Posterior cingulate gyrus (tissue), 11 donors: ENCODE measurements at regions not wholly inside any gene's neighbourhood (a gene's known extent, or its start where the extent isn't known, plus 50 kb on each side); places are given as distances from the start of the nearest gene placed in this dataset.
A peak's percentile ranks its signal among the peaks of the same experiment; 100 is the strongest.

Source experiments
- DNase-seq, 10 donors: peaks; one replicate each; pipeline versions ENCODE4 v3.0.0 to v3.0.0-alpha.2; 2020 to 2021; ENCODE audit warnings: mixed read lengths in 3 of 10
- intact Hi-C: fragments of 100-400 bp; cut with DNase I; formaldehyde crosslinking; loops from one replicate; pipeline ENCODE4 v1.15.1; 2023

DNA sequence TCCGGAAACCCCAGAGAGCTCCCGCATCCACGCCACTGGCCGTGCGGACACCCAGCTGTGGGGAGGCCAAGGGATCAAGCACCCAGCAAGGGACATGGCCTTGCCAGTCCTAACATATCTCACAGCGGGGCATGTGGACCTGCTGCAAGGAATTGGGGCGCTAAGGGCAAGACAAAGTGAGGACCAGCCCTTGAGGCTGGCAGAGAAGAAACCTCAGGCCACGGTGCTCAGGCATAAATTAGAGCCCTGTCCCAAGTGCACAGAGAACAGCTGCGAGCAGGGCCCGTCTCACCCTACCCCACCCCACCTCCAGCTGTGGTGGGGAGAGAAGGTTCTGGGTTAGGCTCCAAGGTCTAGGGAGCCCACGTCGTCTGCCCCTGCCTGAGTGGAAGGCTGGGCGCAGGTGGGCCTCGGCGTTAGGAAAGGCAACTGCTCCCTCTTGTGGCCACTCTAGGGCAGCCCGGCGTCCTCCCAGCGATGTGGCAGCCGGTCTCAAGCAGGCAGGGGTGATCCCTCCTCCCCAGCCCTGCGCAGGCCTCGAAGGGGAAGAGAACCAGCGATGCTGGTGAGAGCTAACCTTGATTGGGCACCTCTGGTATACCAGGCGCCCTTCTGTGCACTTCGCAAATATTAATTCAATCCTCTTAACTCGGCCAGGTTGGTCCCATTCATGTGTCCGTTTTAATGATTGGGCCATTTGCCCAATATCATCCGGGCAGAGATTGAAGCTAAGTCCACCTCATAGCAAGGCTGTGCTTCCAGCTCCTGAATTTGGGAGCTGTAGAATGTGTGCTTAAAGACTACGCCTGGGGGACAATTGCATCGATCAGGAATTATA is 235.8 kb downstream of the NFATC2 start:
- intact Hi-C loops: loop anchor here (1.0 to 2.0 kb wide), 2 partner anchors 86 to 319 kb away; no protein-coding TSS in a partner anchor
- peak; percentile 69 to 97 (median 85) for DNase-seq

DNA sequence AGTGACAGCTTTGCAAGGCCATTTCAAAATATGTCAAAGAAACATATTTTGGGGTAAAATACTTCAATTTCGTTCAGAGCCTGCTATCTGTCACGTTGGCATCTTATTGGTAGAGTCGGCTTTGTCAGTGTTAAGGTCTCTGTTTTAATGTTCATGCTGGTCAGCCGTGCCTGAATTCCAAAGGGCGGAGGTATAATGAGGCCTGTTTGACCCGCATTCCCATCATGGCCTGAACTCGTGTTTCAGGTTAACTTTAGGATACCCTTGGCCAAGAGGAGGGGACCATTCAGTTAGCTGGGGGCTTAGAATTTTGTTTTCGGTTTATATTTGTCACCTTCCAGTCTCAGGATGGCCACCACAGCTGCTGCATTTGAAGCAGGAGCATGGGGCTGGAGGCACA is 236.4 kb downstream of the NFATC2 start:
- DNase-seq: no peak
- intact Hi-C loops: loop anchor here (1.0 to 2.0 kb wide), 2 partner anchors 85 to 319 kb away; no protein-coding TSS in a partner anchor

DNA sequence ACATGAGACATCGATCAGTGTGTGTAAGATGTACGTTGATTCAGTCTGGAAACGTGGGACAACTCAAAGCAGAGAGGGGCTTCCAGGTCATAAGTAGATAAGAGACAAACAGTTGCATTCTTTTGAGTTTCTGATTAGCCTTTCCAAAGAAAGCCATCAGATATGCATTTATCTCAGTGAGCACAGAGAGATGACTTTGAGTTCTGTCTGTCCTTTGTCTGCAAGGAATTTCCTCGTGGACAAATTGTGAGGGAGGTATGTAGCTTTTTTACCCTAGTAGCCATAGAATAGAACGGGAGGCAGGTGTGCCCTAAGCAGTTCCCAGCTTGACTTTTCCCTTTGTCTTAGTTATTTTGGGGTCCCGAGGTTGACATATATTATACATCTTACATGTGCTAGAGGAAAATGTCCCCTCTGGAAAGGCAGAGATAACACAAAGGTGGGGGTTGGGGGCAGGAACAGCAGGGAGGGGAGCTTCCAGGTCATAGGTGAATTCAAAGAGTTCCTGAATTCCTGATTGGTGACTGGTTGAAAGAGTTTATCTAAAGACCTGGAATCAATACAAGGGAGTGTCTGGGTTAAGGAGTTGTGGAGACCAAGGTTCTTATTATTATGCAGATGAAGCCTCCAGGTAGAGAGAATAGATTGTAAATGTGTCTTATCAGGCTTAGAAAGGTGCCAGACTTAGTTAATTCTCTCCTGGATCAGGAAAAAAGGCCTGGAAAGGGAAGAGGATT is 237.0 kb downstream of the NFATC2 start:
- DNase-seq: no peak

DNA sequence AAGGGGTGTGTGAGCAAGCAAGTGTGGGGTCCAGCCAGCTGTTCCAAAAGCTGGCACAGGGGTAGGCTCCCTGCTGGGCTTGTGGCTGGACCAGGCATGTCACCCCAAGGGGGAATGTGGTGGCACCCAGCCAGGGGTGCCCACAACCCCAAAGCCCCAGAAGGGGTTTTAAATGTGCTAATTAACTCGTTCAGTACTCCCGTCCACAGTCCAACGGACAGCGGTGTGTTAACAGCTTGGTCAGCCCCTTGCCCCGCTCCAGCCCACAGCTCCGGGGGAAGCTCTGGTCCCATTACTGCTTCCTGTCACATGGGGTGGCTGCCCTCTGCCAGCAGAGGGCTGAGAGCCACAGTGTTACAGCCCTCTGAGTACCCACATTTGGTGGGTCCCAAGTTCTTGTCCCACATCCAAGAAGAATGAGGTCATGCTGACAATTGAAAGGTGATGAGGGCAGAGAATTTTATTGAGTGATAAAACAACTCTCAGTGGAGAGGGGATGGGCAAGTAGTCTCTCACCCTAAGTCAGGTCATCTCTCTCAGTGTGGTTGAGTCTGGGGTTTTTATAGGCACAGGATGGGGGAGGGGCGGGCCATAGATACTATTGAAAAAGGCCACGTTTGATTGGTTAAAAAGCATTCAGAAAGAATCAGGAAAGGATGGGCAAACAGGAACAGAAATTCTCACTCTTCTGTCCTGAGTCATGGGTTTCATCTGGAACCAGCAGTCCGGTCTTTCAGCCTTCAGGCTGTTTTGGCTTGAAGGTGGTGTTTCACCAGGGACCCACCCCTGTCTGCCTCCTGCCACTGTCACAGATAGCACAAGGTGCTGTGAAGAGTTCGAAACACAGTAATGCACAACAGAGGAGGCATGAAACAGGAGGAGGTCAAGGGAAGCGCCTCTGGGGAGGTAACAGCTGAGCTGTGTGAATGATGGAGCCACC is 238.5 kb downstream of the NFATC2 start:
- no peak for DNase-seq
- intact Hi-C loops: no loop called here

More for the DNA sequence above, 237.0 kb downstream of the NFATC2 start:
- intact Hi-C loops: loop anchor here (1.0 to 2.0 kb wide), 2 partner anchors 85 to 318 kb away; no protein-coding TSS in a partner anchor

DNA sequence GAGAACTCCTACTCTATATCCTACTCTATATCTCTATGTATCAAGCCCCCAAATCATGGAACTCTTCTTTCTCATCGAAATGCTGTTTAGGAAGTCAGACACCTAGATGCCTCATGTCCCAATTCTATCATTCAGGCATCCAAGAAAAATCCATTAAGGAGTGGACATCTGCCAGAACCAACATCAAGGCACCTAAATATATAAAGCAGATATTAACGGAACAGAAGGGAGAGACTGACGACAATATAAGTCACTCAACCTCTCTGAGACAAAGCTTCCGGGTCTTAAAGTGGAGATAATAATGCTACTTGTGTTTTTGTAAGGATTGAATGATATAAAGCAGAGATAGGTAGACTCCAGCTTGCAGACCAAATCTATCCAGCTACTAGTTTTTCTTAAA is 241.5 kb downstream of the NFATC2 start:
- DNase-seq: no peak
- intact Hi-C loops: no loop called here

DNA sequence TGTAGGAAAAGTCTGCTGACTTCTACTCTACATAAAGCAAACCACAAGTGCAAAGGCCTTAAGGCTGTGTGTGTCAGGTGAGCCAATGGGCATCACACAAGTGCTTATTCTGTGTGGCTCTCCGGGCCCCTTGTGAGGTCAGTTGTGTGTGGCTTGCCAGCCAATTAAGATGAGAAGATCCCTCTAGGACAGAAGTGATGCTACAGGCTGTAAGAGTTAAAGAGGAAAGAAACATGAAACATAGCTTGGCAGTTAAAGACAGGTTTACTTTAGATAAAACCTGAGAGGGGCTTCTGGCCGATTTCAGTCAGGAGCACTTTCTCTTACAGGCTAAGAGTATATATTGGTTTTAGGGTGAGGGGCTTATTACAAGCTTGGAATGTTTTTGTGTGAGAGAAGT is 242.4 kb downstream of the NFATC2 start:
- DNase-seq: no peak
- intact Hi-C loops: no loop called here

DNA sequence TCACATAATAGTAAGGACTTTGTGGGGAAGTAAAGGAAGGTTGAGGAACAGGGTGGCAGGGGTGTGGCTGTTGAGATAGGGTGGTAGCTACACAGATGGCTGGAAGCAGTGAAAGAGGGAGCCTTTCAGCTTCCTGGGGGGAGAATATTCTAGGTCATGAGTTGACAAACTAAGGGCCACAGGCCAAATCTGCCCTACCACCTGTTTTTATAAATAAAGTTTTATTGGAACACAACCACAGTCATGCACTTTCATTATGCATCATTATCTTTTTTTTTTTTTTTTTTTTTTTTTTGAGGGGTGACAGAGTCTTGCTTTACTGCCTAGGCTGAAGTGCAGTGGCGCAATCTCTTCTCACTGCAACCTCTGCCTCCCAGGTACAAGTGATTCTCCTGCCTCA is 243.1 kb downstream of the NFATC2 start:
- intact Hi-C loops: no loop called here
- no peak for DNase-seq

DNA sequence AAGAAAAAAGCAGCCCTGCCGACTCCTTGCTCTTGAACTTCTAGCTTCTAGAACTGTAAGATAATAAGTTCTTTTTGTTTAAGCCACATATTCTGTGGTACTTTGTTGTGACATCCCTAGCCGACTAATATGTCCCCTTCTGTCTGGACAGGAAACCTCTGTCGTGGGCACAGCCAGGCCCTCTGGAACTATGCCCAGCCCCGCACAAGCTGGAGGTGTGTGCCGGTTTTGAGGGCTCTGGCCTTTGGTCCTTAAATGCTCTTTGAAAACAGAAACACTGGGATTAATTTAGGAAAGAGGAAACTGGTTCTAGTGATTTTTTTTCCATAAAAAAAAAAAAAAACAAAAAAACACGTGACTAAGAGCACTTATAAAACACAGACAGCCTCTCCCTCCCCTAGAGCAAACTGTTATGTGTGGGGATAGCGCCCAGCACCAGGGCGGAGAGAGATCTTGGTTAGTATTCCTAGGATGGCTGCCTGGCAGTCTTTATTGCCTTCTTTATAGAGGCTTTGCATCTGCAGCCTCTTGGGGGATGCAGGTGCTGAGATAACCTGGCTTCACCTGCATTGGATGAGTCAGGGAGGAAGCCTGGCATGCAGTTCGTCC is 244.3 kb downstream of the NFATC2 start:
- DNase-seq: no peak
- intact Hi-C loops: no loop called here

DNA sequence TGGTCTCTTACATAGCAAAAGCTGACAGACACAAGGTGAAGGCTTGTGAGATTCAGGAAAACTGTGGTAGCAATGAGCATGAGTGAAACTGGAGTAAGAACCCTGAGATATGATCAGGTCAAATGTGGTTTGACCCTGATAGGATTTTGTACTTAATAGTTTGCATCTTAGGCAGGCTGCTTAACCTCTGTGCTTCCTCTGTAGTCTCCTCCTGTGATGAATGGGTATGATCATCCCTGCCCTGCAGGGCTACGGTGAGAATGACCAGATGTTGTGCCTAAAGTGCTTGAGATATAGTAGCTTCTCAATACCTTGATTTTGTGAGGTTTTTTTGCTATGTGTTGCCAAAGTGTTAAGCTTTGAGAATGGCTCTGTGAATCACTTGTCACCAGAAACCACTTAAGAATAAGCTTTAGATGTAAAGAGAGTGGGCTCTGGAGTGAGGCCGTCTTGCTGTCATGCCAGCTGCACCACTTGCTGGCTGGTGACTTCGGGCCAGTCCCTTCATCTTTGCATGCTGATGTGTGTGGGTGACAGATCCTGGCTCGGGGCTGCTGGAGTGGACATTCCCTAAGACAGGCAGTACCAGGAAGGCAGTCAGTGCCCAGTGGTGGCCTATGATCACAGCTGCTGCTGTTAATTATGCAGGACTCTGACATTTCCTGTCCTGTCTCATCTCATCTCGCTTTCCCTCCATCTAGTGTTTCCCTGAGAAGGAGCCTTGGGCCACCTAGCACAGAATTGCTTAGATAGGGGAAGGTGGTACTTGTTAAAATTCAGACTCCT is 254.7 kb downstream of the NFATC2 start:
- DNase-seq: peak in 4 of 10 donors; percentile 25 to 87 (median 29)
- intact Hi-C loops: no loop called here

DNA sequence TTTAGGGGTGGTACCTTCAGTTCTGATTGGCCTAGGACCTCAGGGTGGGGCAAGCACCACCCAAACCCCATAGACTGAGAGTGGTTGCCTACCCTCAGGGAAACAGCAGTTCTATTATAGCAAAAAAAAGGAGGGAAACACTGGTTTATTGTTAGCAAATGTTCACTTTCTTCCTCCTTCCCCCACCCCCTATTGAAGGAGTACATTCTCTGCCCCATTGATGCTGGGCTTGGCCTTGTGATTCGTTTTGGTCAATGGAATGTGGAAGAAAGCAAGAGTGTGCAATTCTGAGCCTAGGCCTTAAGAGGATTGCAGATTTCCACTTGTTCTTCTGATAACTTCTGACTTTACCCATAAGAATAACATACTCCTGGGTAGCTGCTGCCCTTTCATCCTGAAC is 255.8 kb downstream of the NFATC2 start:
- no peak for DNase-seq
- intact Hi-C loops: no loop called here

DNA sequence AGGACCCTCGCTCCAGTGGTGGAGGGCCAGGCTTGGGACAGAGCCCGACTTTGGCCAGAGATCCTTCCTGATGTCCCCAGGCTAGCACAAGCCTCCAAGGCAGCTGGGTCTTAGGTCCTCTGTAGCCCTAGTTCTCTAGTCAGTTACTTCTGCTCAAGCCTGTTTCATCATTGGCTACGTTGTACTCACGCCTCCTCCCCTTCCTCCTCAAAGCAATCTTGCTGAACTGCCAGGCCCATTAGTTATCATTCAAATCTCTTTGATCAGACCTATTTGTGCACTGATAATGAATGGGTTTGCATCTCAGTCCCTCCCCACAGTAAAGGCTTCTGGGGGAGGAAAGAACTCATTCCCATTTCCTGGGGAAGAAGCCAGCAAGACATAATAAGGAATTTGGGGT is 256.8 kb downstream of the NFATC2 start:
- intact Hi-C loops: no loop called here
- no peak for DNase-seq

DNA sequence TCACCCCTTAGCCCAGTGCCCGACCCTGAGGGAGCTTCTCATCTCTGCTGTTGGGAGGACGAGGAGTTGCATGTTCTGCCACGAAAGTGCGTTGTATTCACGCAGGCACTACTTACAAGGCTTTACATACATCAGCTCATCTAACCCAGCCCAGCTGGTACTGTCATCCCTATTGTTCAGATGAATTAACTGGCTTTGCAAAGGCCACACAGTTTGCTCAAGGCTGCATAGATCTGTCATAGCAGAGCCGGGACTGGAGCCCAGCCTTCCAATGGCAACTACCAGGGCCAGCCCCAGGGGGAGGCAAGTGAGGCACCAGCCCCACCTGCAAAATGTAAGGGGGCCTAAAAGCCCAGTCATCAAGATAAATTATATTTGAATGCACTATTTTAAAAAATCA is 257.6 kb downstream of the NFATC2 start:
- intact Hi-C loops: no loop called here
- DNase-seq: peak in 4 of 10 donors; percentile 15 to 89 (median 32)

DNA sequence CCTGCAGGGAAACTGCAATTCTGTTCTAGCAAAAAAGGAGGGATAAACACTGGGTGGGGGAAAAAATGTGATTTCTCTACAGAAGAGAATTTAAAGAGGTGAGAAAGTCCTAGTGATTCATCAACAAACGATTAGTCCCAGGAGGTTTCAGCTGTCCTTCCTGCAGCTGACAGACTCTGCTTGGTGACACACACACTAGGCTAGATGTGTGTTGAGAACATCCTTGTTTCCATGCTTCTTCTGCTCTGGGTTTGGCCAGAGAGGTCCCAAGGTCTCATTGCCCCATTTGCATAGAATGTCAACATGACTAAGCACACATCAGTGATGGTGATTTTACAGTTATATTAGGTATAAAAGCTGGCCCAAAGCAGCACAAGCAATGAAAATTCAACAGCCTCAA is 258.3 kb downstream of the NFATC2 start:
- no peak for DNase-seq
- intact Hi-C loops: no loop called here

DNA sequence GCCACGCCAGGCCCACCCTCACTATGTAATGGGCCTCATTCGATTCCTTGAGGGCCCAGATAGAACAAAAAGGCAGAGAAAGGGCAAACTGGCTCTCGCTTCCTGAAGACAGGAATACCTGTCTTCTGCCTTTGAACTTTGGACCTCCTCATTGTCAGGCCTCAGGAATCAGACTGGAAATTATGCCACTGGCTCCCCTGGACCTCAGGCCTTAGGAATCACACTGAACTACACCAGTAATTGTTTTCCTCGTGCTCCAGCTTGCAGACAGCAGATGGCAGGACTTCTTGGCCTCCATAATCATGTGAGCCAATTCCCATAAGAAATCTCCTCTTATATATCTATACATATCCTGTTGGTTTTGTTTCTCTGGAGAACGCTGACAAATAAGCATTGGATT is 258.6 kb upstream of the KCNG1 start:
- intact Hi-C loops: no loop called here
- no peak for DNase-seq

DNA sequence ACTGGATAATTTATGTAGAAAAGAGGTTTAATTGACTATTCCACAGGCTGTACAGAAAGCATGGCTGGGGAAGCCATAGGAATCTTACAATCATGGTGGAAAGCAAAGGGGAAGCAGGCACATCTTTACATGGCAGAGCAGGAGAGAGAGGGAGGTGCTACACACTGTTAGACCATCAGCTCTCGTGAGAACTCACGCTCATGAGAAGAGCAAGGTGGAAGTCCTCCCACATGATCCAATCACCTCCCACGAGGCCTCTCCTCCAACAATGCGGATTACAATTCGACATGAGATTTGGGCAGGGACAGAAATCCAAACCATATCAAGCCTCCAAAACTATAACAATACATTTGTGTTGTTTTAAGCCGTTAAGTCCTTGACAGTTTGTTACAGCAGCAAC is 257.1 kb upstream of the KCNG1 start:
- no peak for DNase-seq
- intact Hi-C loops: no loop called here

DNA sequence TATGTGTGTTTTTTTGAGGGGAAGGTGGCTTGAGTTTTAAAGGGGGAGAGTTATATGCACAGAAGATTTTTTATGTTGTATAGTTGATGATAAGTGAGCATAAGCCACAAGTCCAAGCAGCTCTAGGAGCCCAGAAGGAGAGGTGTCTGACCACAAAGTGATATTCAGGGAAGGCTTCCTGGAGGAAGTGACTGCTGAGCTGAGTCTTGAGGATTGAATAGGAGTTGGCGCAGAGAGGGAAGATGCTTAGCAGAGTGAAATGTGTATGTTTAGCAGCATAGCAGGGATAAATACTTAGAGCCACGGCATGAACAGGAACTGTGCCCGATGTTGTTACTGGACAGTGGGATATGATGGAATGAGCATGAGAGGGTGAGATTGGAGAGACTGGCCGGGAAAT is 255.1 kb upstream of the KCNG1 start:
- no peak for DNase-seq
- intact Hi-C loops: no loop called here

DNA sequence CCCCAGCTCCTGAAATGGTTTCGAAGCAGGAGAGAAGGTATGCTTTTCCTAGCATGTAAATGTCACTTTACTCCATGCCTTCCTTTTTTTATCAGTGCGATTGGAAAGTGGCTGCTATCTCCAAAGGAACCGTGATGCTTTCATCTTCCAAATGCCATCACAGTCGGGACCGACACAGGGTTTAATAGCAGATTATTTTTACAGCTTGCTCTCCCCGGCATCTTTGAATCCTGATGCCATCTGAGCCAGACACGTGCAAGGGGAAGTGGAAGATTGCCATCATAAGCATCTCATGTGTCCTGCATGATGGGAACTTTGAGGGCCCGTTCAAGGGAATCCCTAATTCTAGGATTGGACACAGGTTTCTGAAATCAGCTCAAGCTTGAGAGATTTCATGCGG is 253.4 kb upstream of the KCNG1 start:
- DNase-seq: no peak
- intact Hi-C loops: no loop called here

DNA sequence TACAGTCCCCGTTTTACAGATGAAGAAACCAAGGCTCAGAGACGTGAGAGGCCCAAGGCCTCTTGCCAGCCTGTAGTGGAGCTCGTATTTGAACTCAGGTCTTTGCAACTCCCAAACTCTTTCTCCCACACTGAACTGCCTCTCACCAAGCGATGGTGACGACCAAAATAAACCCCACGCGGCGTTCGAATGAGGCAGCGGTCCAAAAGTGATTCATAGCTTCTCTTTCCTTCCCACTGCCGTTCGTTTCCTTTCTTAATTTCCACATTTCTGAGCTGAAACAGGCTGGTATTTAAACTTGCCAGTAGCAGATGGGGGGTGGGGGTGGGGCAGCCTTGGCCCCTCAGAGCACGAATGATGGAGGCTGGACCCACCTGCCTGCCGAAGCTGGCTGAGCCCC is 252.9 kb upstream of the KCNG1 start:
- peak in 7 of 10 donors; percentile 26 to 86 (median 45) for DNase-seq
- intact Hi-C loops: no loop called here

DNA sequence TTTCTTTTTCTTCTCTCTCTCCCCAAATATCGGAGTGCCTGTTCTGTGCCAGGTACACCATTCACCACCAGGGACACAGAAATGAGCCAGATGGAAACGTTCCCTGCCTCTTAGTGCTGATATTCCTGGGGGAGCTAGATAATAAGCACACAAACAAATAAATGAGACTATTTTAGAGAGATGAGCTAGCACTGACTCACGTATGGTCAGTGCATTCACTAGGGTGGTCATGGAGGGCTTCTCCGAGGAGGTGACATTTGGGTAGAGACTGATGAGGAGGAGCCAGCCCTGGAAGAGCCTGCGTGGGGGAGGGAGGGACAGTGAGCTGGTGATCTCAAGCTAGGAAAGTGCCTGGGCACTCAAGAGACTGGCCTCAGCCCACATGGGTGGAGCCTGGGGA is 252.3 kb upstream of the KCNG1 start:
- no peak for DNase-seq
- intact Hi-C loops: no loop called here
